Choroid plexus epithelial cell (primary cell): ENCODE measurements at regions not wholly inside any gene's neighbourhood (a gene's known extent, or its start where the extent isn't known, plus 50 kb on each side); places are given as distances from the start of the nearest gene placed in this dataset.

Experiments
- DNase-seq: peaks from one replicate; pipeline ENCODE4 v3.0.0-alpha.2; 2010; ENCODE audit warnings: low read depth
- H3K4me3 ChIP-seq: 2 replicates; pipeline ENCODE4 v1.5.1; 2011; ENCODE audit warnings: low read depth, mild to moderate bottlenecking, control low read depth, low read length, moderate library complexity
- CTCF ChIP-seq: conservative IDR thresholded peaks from 2 replicates; pipeline ENCODE4 v1.5.1; 2011; ENCODE audit warnings: low read depth, mild to moderate bottlenecking, control low read depth, inconsistent platforms, low read length, moderate library complexity

GRCh38 chr5:37984300-37984699, 144.5 kb upstream of the GDNF start:
- TF ChIP-seq CTCF: no peak
- no peak overlapping the region for H3K4me3 ChIP-seq
- DNase-seq: no peak

GRCh38 chr5:37983463-37983862, 143.6 kb upstream of the GDNF start:
- no peak overlapping the region for H3K4me3 ChIP-seq
- TF ChIP-seq CTCF: no peak
- no peak for DNase-seq

GRCh38 chr5:37979559-37979958, 139.7 kb upstream of the GDNF start:
- TF ChIP-seq CTCF: no peak
- no peak overlapping the region for H3K4me3 ChIP-seq
- no peak for DNase-seq

GRCh38 chr5:37975531-37975930, 135.7 kb upstream of the GDNF start:
- no peak for DNase-seq
- H3K4me3 ChIP-seq: no peak overlapping the region
- TF ChIP-seq CTCF: no peak

- no peak for TF ChIP-seq CTCF
- DNase-seq: no peak
- no peak overlapping the region for H3K4me3 ChIP-seq
Measured at GRCh38 chr5:37971483-37972024, 131.7 kb upstream of the GDNF start.

GRCh38 chr5:37966871-37967270, 127.0 kb upstream of the GDNF start:
- H3K4me3 ChIP-seq: no peak overlapping the region
- no peak for TF ChIP-seq CTCF
- DNase-seq: no peak

- TF ChIP-seq CTCF: no peak
- no peak overlapping the region for H3K4me3 ChIP-seq
- DNase-seq: no peak
Measured at GRCh38 chr5:37966291-37966690, 126.5 kb upstream of the GDNF start.
